ENCODE measurements at regions not wholly inside any gene's neighbourhood (a gene's known extent, or its start where the extent isn't known, plus 50 kb on each side); places are given as distances from the start of the nearest gene placed in this dataset.
A peak's percentile ranks its signal among the peaks of the same experiment; 100 is the strongest.

DNA sequence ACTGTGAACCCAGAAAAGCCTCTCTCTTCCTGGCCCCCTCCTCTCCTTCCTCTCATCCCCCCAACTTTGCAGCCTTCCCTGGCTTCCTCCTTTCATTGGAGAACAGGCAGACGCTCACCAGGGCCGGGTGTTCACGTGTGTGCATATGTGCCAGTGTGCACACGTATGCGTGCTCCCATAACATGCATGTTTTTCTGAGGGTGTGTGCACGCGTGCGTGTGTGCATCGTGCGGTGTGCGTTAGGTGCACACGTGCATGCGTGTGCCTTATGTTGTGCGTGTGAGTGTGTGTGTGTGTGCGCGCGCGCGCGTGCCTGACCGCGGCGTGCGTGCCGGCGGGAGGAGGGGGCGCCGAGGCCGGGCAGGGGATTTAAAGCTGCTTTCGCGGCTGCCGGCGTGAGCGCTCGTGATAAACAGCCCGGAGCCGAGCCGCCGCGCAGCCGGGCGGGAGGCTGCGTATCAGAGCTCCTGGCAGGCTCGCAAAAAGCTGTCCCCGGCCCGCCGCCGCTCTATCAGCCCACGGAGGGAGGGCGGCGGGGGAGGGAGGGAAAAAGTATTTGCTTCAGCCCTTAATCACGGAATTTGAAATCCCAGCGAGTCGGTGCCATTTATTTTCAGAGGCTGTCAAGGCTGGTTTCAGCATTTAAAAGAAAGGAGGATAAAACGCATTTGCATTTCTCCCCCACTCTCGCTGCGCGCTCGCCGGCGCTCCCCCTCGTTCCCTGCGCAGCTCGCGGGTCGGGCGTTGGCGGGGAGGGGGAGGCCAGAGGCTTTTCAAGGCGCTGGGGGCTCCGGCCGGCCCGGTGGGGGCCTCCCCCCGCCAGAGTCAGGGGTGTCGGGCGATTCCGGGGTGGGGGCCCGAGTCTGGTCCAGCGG lies 183.9 kb downstream of the C9orf50 start:
- 53% methylated on average over 65 of the region's 78 CpGs for WGBS (ENCODE audit: low lambda C conversion rate)
- Histone ChIP-seq H3F3A (replicated peaks; ENCODE audit: insufficient read depth) (no peaks in the 10 kb centered on the region), H3K27me3 (ENCODE audit: insufficient read depth) (no peaks in the 10 kb centered on the region), H3K9me2 (no peaks in the 10 kb centered on the region), H4K20me1 (ENCODE audit: insufficient read depth) (no peaks in the 10 kb centered on the region), H3K4me1 (ENCODE audit: control insufficient read depth in 1 of 2, insufficient read depth in 2 of 2, low read depth in 1 of 2, low read length in 1 of 2) (peaks cover 0 to 26% of the 10 kb centered on the region in 2 experiments; a peak in 1 of 4 replicates), H3K9me3 (no peaks in the 10 kb centered on the region), H3K9ac (peak overlapping the region; percentile 64), H2AFZ (ENCODE audit: low read depth) (peak overlapping the region; percentile 82; the same call in 1 of the 2 replicates), H3K27ac (ENCODE audit: low read depth in 2 of 2, low read length in 1 of 2) (peak overlapping the region in 1 of 2 experiments; percentile 64; a peak in 3 of 4 replicates), H3K4me2 (peak overlapping the region; percentile 92), H3K4me3 (ENCODE audit: low read depth in 2 of 2, low read length in 1 of 2) (peak overlapping the region; percentile 51 to 70), H3K79me2 (ENCODE audit: insufficient read depth) (no peaks in the 10 kb centered on the region), H3K36me3 (replicated peaks in 1 of 2; ENCODE audit: control insufficient read depth in 1 of 2, insufficient read depth in 2 of 2, low read length in 1 of 2) (no peaks in the 10 kb centered on the region)
- TF ChIP-seq GATA2 (CRISPR knock-in tag; IDR thresholded peaks at IDR 0.05) (no peak), SIN3A (IDR thresholded peaks at IDR 0.05; ENCODE audit: borderline replicate concordance, low read depth, low read length) (peak; percentile 14; the same call in 1 of the 2 replicates), EP300 (IDR thresholded peaks at IDR 0.05; ENCODE audit: borderline replicate concordance in 1 of 2, low read depth in 1 of 2, low read length in 1 of 2) (0 out of 4 replicates have a peak, but pooled peaks of 1 of the 2 experiments have one; percentile 17), RXRA (IDR thresholded peaks at IDR 0.05; ENCODE audit: borderline replicate concordance, low read depth) (no peak), MXI1 (IDR thresholded peaks at IDR 0.05; ENCODE audit: low read depth, low read length) (peak; percentile 74; the same call in 1 of the 2 replicates), NRF1 (IDR thresholded peaks at IDR 0.05; ENCODE audit: low read depth, low read length) (peak; percentile 51; the same call in 1 of the 2 replicates)
- TF ChIP-seq, protein P1, sequence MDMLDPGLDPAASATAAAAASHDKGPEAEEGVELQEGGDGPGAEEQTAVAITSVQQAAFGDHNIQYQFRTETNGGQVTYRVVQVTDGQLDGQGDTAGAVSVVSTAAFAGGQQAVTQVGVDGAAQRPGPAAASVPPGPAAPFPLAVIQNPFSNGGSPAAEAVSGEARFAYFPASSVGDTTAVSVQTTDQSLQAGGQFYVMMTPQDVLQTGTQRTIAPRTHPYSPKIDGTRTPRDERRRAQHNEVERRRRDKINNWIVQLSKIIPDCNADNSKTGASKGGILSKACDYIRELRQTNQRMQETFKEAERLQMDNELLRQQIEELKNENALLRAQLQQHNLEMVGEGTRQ (IDR thresholded peaks at IDR 0.05; ENCODE audit: borderline replicate concordance, low read depth, low read length), result no peak
- ChIA-PET CTCF (interaction anchor here (0.9 to 2.1 kb wide), 7 partner anchors 9 to 298 kb away, joined by 3 to 9 read pairs (median 4); no protein-coding TSS in a partner anchor), POLR2A (interaction anchor here (0.7 to 2.9 kb wide), 5 partner anchors 9 to 259 kb away, joined by 3 to 10 read pairs (median 9); partner anchors contain the start of gene IER5L)
- peak; percentile 88 for DNase-seq

DNA sequence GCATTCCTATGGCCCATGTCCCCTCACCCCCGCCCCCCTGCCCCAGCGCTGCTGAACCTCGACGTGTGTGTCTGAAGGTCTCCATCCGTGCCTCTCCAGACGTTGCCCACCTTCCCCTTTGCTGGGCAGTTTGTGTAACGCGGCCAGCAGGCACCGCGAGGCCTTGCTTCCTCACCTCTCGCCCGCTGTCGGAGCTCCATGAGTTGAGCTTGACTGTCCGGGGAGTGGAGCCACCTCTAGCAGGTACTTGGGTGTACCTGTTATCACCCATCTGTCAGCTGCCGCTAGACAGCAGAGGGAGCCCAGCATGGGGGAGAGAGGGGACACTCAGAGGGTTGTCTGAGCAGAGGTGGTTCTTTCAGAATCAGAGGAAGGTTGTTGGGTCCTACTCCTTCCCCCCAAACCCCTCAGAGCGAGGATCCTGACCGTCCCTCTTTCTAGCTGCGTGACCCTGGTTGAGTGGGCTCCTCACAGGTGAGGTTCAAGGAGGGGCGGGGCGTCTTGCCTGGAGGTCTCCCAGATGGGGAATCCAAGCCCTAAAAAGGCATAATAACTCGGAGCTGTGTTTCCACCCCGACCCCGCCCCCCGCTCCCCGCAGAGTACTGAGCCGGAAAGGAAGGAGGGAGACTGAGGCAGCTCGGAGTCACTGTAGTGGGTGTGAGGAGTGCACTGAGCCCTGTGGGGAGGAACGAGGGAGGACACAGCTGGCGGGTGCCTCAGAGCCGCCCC lies 184.7 kb downstream of the C9orf50 start:
- Histone ChIP-seq H3K4me3 (ENCODE audit: low read depth in 2 of 2, low read length in 1 of 2) (no peak overlapping the region), H3K36me3 (replicated peaks in 1 of 2; ENCODE audit: control insufficient read depth in 1 of 2, insufficient read depth in 2 of 2, low read length in 1 of 2) (no peaks in the 10 kb centered on the region), H3F3A (replicated peaks; ENCODE audit: insufficient read depth) (no peaks in the 10 kb centered on the region), H2AFZ (ENCODE audit: low read depth) (no peak overlapping the region), H3K27ac (ENCODE audit: low read depth in 2 of 2, low read length in 1 of 2) (no peak overlapping the region), H4K20me1 (ENCODE audit: insufficient read depth) (no peaks in the 10 kb centered on the region), H3K9ac (no peak overlapping the region), H3K9me3 (no peaks in the 10 kb centered on the region), H3K79me2 (ENCODE audit: insufficient read depth) (no peaks in the 10 kb centered on the region), H3K4me2 (no peak overlapping the region), H3K4me1 (ENCODE audit: control insufficient read depth in 1 of 2, insufficient read depth in 2 of 2, low read depth in 1 of 2, low read length in 1 of 2) (peaks cover 0 to 34% of the 10 kb centered on the region in 2 experiments; a peak in 1 of 4 replicates), H3K27me3 (ENCODE audit: insufficient read depth) (no peaks in the 10 kb centered on the region), H3K9me2 (no peaks in the 10 kb centered on the region)
- ChIA-PET POLR2A (interaction anchor here (1.4 to 2.9 kb wide), 3 partner anchors 8 to 259 kb away, joined by 9 to 10 read pairs (median 9); partner anchors contain the start of gene IER5L), CTCF (interaction anchor here (0.9 to 2.1 kb wide), 8 partner anchors 8 to 297 kb away, joined by 3 to 9 read pairs (median 4); no protein-coding TSS in a partner anchor)
- 78% methylated on average over 29 of the region's 30 CpGs for WGBS (ENCODE audit: low lambda C conversion rate)
- TF ChIP-seq FOXJ3 (CRISPR knock-in tag; IDR thresholded peaks at IDR 0.05), result no peak
- no peak for DNase-seq
